ENCODE measurements at regions not wholly inside any gene's neighbourhood (a gene's known extent, or its start where the extent isn't known, plus 50 kb on each side); places are given as distances from the start of the nearest gene placed in this dataset.
A peak's percentile ranks its signal among the peaks of the same experiment; 100 is the strongest.

- Histone ChIP-seq H3K4me1 (ENCODE audit: control insufficient read depth in 2 of 2, insufficient read depth in 2 of 2, low read length in 2 of 2) (no peaks in the 10 kb centered on the region), H3K79me2 (ENCODE audit: control insufficient read depth, insufficient read depth, low read length) (no peaks in the 10 kb centered on the region), H3K36me3 (replicated peaks in 1 of 2; ENCODE audit: control extremely low read depth in 1 of 2, control insufficient read depth in 1 of 2, extremely low read depth in 1 of 2, insufficient read depth in 2 of 2, low read length in 1 of 2) (no peaks in the 10 kb centered on the region), H2AFZ (ENCODE audit: insufficient read depth, low read depth, low read length, poor library complexity, severe bottlenecking) (no peak overlapping the region), H3K27me3 (replicated peaks in 1 of 4; ENCODE audit: control extremely low read depth in 1 of 4, control insufficient read depth in 3 of 4, insufficient read depth in 4 of 4, low read length in 3 of 4) (no peaks in the 10 kb centered on the region), H4K20me1 (ENCODE audit: control insufficient read depth, insufficient read depth, low read length, poor library complexity, severe bottlenecking) (no peaks in the 10 kb centered on the region), H3K9ac (ENCODE audit: low read length) (no peak overlapping the region), H3K9me3 (ENCODE audit: control extremely low read depth in 1 of 3, control insufficient read depth in 2 of 3, insufficient read depth in 1 of 3, low read length in 2 of 3) (no peaks in the 10 kb centered on the region), H3K4me2 (replicated peaks; ENCODE audit: low read depth, low read length, poor library complexity, severe bottlenecking) (no peak overlapping the region), H3K4me3 (ENCODE audit: control extremely low read depth in 1 of 5, extremely low read depth in 1 of 5, insufficient read depth in 1 of 5, low read depth in 2 of 5, low read length in 4 of 5) (no peak overlapping the region), H3K27ac (ENCODE audit: low read length in 2 of 2) (no peak overlapping the region)
- no CpG with 5 or more reads among the region's 6 CpGs for WGBS (ENCODE audit: insufficient coverage)
- no peaks in the 10 kb centered on the region for H3K9me3 Mint-ChIP-seq (ENCODE audit: insufficient read depth)
- CTCF ChIA-PET = no interaction called here
- no peaks in the 10 kb centered on the region for H3K27me3 Mint-ChIP-seq
- H3K4me3 Mint-ChIP-seq = no peak overlapping the region
- TF ChIP-seq, protein P1, sequence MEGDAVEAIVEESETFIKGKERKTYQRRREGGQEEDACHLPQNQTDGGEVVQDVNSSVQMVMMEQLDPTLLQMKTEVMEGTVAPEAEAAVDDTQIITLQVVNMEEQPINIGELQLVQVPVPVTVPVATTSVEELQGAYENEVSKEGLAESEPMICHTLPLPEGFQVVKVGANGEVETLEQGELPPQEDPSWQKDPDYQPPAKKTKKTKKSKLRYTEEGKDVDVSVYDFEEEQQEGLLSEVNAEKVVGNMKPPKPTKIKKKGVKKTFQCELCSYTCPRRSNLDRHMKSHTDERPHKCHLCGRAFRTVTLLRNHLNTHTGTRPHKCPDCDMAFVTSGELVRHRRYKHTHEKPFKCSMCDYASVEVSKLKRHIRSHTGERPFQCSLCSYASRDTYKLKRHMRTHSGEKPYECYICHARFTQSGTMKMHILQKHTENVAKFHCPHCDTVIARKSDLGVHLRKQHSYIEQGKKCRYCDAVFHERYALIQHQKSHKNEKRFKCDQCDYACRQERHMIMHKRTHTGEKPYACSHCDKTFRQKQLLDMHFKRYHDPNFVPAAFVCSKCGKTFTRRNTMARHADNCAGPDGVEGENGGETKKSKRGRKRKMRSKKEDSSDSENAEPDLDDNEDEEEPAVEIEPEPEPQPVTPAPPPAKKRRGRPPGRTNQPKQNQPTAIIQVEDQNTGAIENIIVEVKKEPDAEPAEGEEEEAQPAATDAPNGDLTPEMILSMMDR (IDR thresholded peaks at IDR 0.05) = no peak
- TF ChIP-seq EZH2 (IDR thresholded peaks at IDR 0.05; ENCODE audit: borderline replicate concordance, insufficient read depth, low read depth, low read length, poor library complexity, severe bottlenecking) = no peak
- H3K4me1 Mint-ChIP-seq = no peaks in the 10 kb centered on the region
- POLR2A ChIA-PET = no interaction called here
- intact Hi-C loops (cut with micrococcal nuclease) = no loop called here
- DNase-seq (no peak), ATAC-seq (ENCODE audit: low read depth) (no peak)
- no peak overlapping the region for H3K27ac Mint-ChIP-seq
Observed at GRCh38 chr18:30288662-30289414, 753.7 kb downstream of the DSC3 start.

DNA sequence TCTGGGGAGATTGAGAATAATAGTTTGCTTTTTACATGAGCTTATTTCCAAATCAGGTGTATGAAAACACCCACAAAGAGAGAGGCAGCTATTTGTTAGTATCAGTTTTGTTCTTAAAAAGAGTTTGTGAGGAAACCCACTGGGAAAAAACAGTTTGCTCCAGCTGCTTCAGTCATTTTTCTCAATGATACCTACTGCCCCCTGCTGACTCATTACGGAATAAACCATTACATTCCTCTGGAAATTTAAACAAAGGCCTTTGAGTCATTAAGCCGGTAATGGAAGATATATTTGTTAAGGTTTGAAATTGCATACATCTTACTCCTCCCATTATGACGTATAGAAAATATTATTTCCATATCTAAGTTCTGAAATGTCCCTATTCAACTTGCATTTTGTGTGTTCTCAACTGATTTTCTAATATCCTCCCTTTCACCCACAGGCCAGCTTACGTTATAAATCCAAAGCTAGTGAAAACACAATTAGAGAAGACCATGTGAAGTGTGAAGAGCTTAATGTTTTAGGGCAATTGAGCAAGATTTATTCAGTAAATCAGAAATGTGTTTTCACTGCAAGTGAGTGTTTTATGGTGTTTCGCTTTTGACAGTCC, 761.6 kb downstream of the DSC3 start:
- Histone ChIP-seq H3K9ac (ENCODE audit: low read length) (no peak overlapping the region), H3K9me3 (ENCODE audit: control extremely low read depth in 1 of 3, control insufficient read depth in 2 of 3, insufficient read depth in 1 of 3, low read length in 2 of 3) (no peaks in the 10 kb centered on the region), H4K20me1 (ENCODE audit: control insufficient read depth, insufficient read depth, low read length, poor library complexity, severe bottlenecking) (no peaks in the 10 kb centered on the region), H3K4me2 (replicated peaks; ENCODE audit: low read depth, low read length, poor library complexity, severe bottlenecking) (no peak overlapping the region), H2AFZ (ENCODE audit: insufficient read depth, low read depth, low read length, poor library complexity, severe bottlenecking) (no peak overlapping the region), H3K36me3 (replicated peaks in 1 of 2; ENCODE audit: control extremely low read depth in 1 of 2, control insufficient read depth in 1 of 2, extremely low read depth in 1 of 2, insufficient read depth in 2 of 2, low read length in 1 of 2) (no peaks in the 10 kb centered on the region), H3K27ac (ENCODE audit: low read length in 2 of 2) (no peak overlapping the region), H3K27me3 (replicated peaks in 1 of 4; ENCODE audit: control extremely low read depth in 1 of 4, control insufficient read depth in 3 of 4, insufficient read depth in 4 of 4, low read length in 3 of 4) (no peaks in the 10 kb centered on the region), H3K4me3 (ENCODE audit: control extremely low read depth in 1 of 5, extremely low read depth in 1 of 5, insufficient read depth in 1 of 5, low read depth in 2 of 5, low read length in 4 of 5) (no peak overlapping the region), H3K4me1 (ENCODE audit: control insufficient read depth in 2 of 2, insufficient read depth in 2 of 2, low read length in 2 of 2) (no peaks in the 10 kb centered on the region), H3K79me2 (ENCODE audit: control insufficient read depth, insufficient read depth, low read length) (no peaks in the 10 kb centered on the region)
- Mint-ChIP-seq H3K9me3 (ENCODE audit: insufficient read depth) (peaks cover 2% of the 10 kb centered on the region), H3K4me1 (no peaks in the 10 kb centered on the region), H3K4me3 (no peak overlapping the region), H3K27me3 (no peaks in the 10 kb centered on the region), H3K27ac (no peak overlapping the region)
- ChIA-PET CTCF (no interaction called here), POLR2A (no interaction called here)
- intact Hi-C loops (cut with micrococcal nuclease) = no loop called here
- DNase-seq (no peak), ATAC-seq (ENCODE audit: low read depth) (no peak)
- no CpG with 5 or more reads among the region's 5 CpGs for WGBS (ENCODE audit: insufficient coverage)
- TF ChIP-seq EZH2 (IDR thresholded peaks at IDR 0.05; ENCODE audit: borderline replicate concordance, insufficient read depth, low read depth, low read length, poor library complexity, severe bottlenecking) = no peak
- TF ChIP-seq, protein P1 (IDR thresholded peaks at IDR 0.05) = peak; percentile 36

Measured in B cell (primary cell).